GM12878 (cell line): ENCODE measurements at regions not wholly inside any gene's neighbourhood (a gene's known extent, or its start where the extent isn't known, plus 50 kb on each side); places are given as distances from the start of the nearest gene placed in this dataset.

Experiments used
- CHD2 ChIP-seq: IDR thresholded peaks from 2 replicates; pipeline ENCODE4 v1.6.1; 2011; ENCODE audit warnings: low read depth, low read length, improper control_type of control experiment, borderline replicate concordance
- MXI1 ChIP-seq: fragments of 150-350 bp; IDR thresholded peaks from 2 replicates; pipeline ENCODE4 v1.6.1; 2011; ENCODE audit warnings: low read depth, mild to moderate bottlenecking, inconsistent platforms, low read length, improper control_type of control experiment
- MYC ChIP-seq: IDR thresholded peaks from 2 replicates; pipeline ENCODE4 v1.6.1; 2011; ENCODE audit warnings: mild to moderate bottlenecking, low read length, moderate library complexity, inconsistent platforms; ENCODE audit not compliant: insufficient read depth, insufficient replicate concordance, insufficient read length, severe bottlenecking
- SPI1 ChIP-seq: IDR thresholded peaks from 2 replicates; pipeline ENCODE4 v1.6.1; 2011; ENCODE audit warnings: low read depth, mild to moderate bottlenecking, low read length, moderate library complexity, borderline replicate concordance; ENCODE audit not compliant: insufficient read depth
- TAF1 ChIP-seq: IDR thresholded peaks from 2 replicates; pipeline ENCODE4 v1.6.1; 2011; ENCODE audit warnings: mild to moderate bottlenecking, low read depth, low read length, borderline replicate concordance
- TCF7 ChIP-seq: IDR thresholded peaks from 2 replicates; pipeline ENCODE4 v1.6.1; 2014; ENCODE audit warnings: antibody characterized with exemption, borderline replicate concordance
- USF2 ChIP-seq: IDR thresholded peaks from 2 replicates; pipeline ENCODE4 v1.6.1; 2011; ENCODE audit warnings: low read depth, low read length, improper control_type of control experiment, borderline replicate concordance

DNA sequence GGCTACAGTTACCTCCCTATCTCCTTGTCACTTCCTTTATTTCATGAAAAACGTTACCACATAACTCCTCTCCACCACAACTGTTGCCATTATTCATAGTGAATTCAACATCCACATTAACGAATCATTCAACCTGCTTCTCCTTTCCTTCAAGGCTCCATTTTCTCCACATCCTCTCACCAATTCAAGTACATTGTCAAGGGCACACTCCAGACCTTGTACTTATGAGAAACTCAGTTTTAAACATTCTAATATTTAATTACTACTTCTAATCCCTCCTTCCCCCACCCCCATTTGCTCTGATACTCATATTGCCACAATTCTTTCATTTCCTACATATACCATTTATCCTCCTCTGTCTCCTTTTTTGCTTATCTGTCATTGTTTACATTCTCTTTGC lies 871.2 kb downstream of the TUSC7 start:
- TF ChIP-seq MYC (no peak), USF2 (no peak), CHD2 (no peak), TAF1 (no peak), TCF7 (no peak), SPI1 (no peak), MXI1 (no peak)
